HepG2 (cell line): ENCODE measurements at regions not wholly inside any gene's neighbourhood (a gene's known extent, or its start where the extent isn't known, plus 50 kb on each side); places are given as distances from the start of the nearest gene placed in this dataset.

ENCODE experiments used
- ATAC-seq: fragments of 200-7000 bp; cut with Tn5 transposase; 3 replicates; pipeline ENCODE4 v1.9.1; 2020; ENCODE audit warnings: mild to moderate bottlenecking, moderate library complexity
- BruUV-seq: library from RNA; stranded (reverse); fragments of 400-500 nt; replicated peaks from 2 replicates; lab custom pipeline; 2021; lab: Mats Ljungman, UMichigan
- CTCF ChIA-PET: fragments of 300-600 bp; formaldehyde crosslinking; extraction: SDS; loops from one replicate; lab custom pipeline; 2021; ENCODE audit warnings: low total read pairs, inconsistent platforms, low intra/inter-chr PET ratio; lab: Yijun Ruan, JAX
- POLR2A ChIA-PET: fragments of 350-600 bp; sonication (Branson Sonifier 250); formaldehyde crosslinking; loops from one replicate; lab custom pipeline; 2020; ENCODE audit warnings: antibody characterized with exemption, inconsistent platforms; lab: Yijun Ruan, JAX
- DNase-seq: peaks from one replicate; pipeline ENCODE4 v3.0.0-alpha.2; 2015; ENCODE audit warnings: low spot score
- FAIRE-seq: peaks from 3 replicates; lab custom pipeline; 2011; peaks lifted over from hg19 to GRCh38; lab: Jason Lieb, UNC
- H2AFZ ChIP-seq: one replicate; pipeline ENCODE4 v1.6.1; 2011; ENCODE audit warnings: low read length, inconsistent platforms
- H3K27ac ChIP-seq: fragments of 300-600 bp; 3 replicates; pipeline ENCODE4 v1.8.0; 2011; ENCODE audit warnings: mixed run types, mild to moderate bottlenecking, mixed read lengths, low read length, inconsistent platforms; ENCODE audit not compliant: insufficient read depth; ENCODE audit errors: extremely low read length
- H3K27me3 ChIP-seq, 2 experiments: fragments of 200-600 bp in 1 of 2; 2 replicates in 1 of 2; 3 replicates in 1 of 2; pipeline versions ENCODE4 v1.6.0 to v1.8.0; 2011; ENCODE audit warnings: low read length in 2 of 2, mild to moderate bottlenecking in 2 of 2, moderate library complexity in 2 of 2, inconsistent platforms in 1 of 2; ENCODE audit not compliant: insufficient read depth in 2 of 2, control insufficient read depth in 1 of 2
- H3K36me3 ChIP-seq, 2 experiments: fragments of 200-600 bp in 1 of 2; replicated peaks in 1 of 2; 2 replicates in 1 of 2; 3 replicates in 1 of 2; pipeline versions ENCODE4 v1.5.1 to v1.8.0; 2011; ENCODE audit warnings: low read length in 2 of 2, inconsistent platforms in 1 of 2; ENCODE audit not compliant: insufficient read depth in 2 of 2, control insufficient read depth in 1 of 2
- H3K4me1 ChIP-seq: 2 replicates; pipeline ENCODE4 v1.5.1; 2012; ENCODE audit warnings: low read length, inconsistent platforms; ENCODE audit not compliant: insufficient read depth
- H3K4me2 ChIP-seq: 2 replicates; pipeline ENCODE4 v1.6.0; 2011; ENCODE audit warnings: low read depth, low read length, inconsistent platforms
- H3K4me3 ChIP-seq, 3 experiments: fragments of 200-600 bp in 1 of 3; sonication (generic), shearing (Covaris generic) in 1 of 3; replicated peaks in 1 of 3; 2 replicates each; pipeline ENCODE4 v1.5.1; 2011 to 2016; ENCODE audit warnings: low read length in 3 of 3, inconsistent platforms in 2 of 3, low read depth in 2 of 3, mild to moderate bottlenecking in 2 of 3, control low read depth in 1 of 3, mixed read lengths in 1 of 3; ENCODE audit not compliant: insufficient read depth in 1 of 3
- H3K79me2 ChIP-seq: one replicate; pipeline ENCODE4 v1.6.1; 2011; ENCODE audit warnings: low read length, inconsistent platforms; ENCODE audit not compliant: insufficient read depth
- H3K9ac ChIP-seq: 2 replicates; pipeline ENCODE4 v1.6.0; 2011; ENCODE audit warnings: mild to moderate bottlenecking, low read depth, low read length, inconsistent platforms; ENCODE audit not compliant: insufficient read depth
- H3K9me3 ChIP-seq: 2 replicates; pipeline ENCODE4 v1.5.1; 2012; ENCODE audit warnings: mild to moderate bottlenecking, low read length
- H4K20me1 ChIP-seq: 2 replicates; pipeline ENCODE4 v1.6.0; 2011; ENCODE audit warnings: inconsistent platforms, mild to moderate bottlenecking, low read length, moderate library complexity; ENCODE audit not compliant: insufficient read depth
- HDAC1 ChIP-seq: sonication (generic); formaldehyde crosslinking; IDR thresholded peaks from 2 replicates; pipeline ENCODE4 v1.5.1; 2020; ENCODE audit warnings: mild to moderate bottlenecking, missing genetic modification reagents
- HMG20A ChIP-seq: IDR thresholded peaks from 2 replicates; pipeline ENCODE4 v1.6.1; 2016; ENCODE audit warnings: borderline replicate concordance
- MEF2D ChIP-seq: sonication (generic); formaldehyde crosslinking; IDR thresholded peaks from 2 replicates; pipeline ENCODE4 v1.5.1; 2020; ENCODE audit warnings: mild to moderate bottlenecking, missing genetic modification reagents
- NFYC ChIP-seq: IDR thresholded peaks from 2 replicates; pipeline ENCODE4 v1.6.1; 2016; ENCODE audit warnings: missing genetic modification reagents, missing compliant biosample characterization
- POGZ ChIP-seq: sonication (generic); formaldehyde crosslinking; IDR thresholded peaks from 2 replicates; pipeline ENCODE4 v1.4.0; 2020; ENCODE audit warnings: mild to moderate bottlenecking, missing genetic modification reagents
- SNAPC4 ChIP-seq: sonication (generic); formaldehyde crosslinking; IDR thresholded peaks from 2 replicates; pipeline ENCODE4 v1.4.0; 2020; ENCODE audit warnings: mild to moderate bottlenecking, missing genetic modification reagents
- ZNF121 ChIP-seq: sonication (generic); formaldehyde crosslinking; IDR thresholded peaks from 2 replicates; pipeline ENCODE4 v1.5.0; 2020; ENCODE audit warnings: mild to moderate bottlenecking, missing genetic modification reagents
- ZNF205 ChIP-seq: IDR thresholded peaks from 2 replicates; pipeline ENCODE4 v1.6.1; 2018; ENCODE audit warnings: missing biosample characterization, missing genetic modification reagents
- ZNF615 ChIP-seq: sonication (generic); formaldehyde crosslinking; IDR thresholded peaks from 2 replicates; pipeline ENCODE4 v1.5.0; 2020; ENCODE audit warnings: mild to moderate bottlenecking, missing genetic modification reagents, borderline replicate concordance
- ZNF644 ChIP-seq: IDR thresholded peaks from 2 replicates; pipeline ENCODE4 v1.6.1; 2016; ENCODE audit warnings: low read depth
- WGBS: methylation state at CpG from one replicate; pipeline ENCODE4 v1.1.6; 2017; ENCODE audit warnings: low lambda C conversion rate; 5-methylcytosine and 5-hydroxymethylcytosine counted together
- in situ Hi-C: cut with HindIII; loops from 2 replicates; pipeline ENCODE4 v1.10.0; 2017; ENCODE audit warnings: low pct_unique_long_range_greater_than_20kb; ENCODE audit not compliant: extremely low pct_ligation_motif_present
- intact Hi-C: fragments of 100-400 bp; cut with micrococcal nuclease; formaldehyde crosslinking; loops from one replicate; pipeline ENCODE4 v1.10.0; 2022; ENCODE audit not compliant: unreplicated experiment
- TF ChIP-seq, protein P1 (sequence below), 2 experiments: fragments of 450-650 bp in 1 of 2; sonication (generic) in 1 of 2; formaldehyde crosslinking; IDR thresholded peaks; 2 replicates each; pipeline versions ENCODE4 v1.5.0 to v1.8.0; 2020 to 2022; ENCODE audit warnings: mild to moderate bottlenecking in 1 of 2, missing genetic modification reagents in 1 of 2

- peak; percentile 96 for ATAC-seq
- Histone ChIP-seq H3K4me3 (peak overlapping the region; percentile 4 to 54 (median 46); a peak in 5 of 6 replicates), H3K27me3 (no peaks in the 10 kb centered on the region), H3K4me1 (peaks cover 50% of the 10 kb centered on the region), H2AFZ (peak overlapping the region; percentile 34), H3K9ac (peak overlapping the region; percentile 72), H3K36me3 (no peaks in the 10 kb centered on the region), H3K4me2 (peak overlapping the region; percentile 83), H3K9me3 (peaks cover 19% of the 10 kb centered on the region; the same call in 1 of the 2 replicates), H3K27ac (peak overlapping the region; percentile 93), H3K79me2 (no peaks in the 10 kb centered on the region), H4K20me1 (no peaks in the 10 kb centered on the region)
- in situ Hi-C loops: no loop called here
- peak; percentile 76 for FAIRE-seq
- intact Hi-C loops: loop anchor here (2.0 to 5.0 kb wide), 3 partner anchors 165 to 631 kb away; no protein-coding TSS in a partner anchor
- CTCF ChIA-PET: no interaction called here
- POLR2A ChIA-PET: interaction anchor here (0.7 to 4.1 kb wide), 18 partner anchors 9 to 646 kb away, joined by 3 to 69 read pairs (median 4); partner anchors contain the start of gene PIK3R1
- BruUV-seq: no TSS peak
- DNase-seq: peak; percentile 92
- WGBS: 0% methylated on average over 9 of the region's 9 CpGs
- peak; percentile 77 for TF ChIP-seq HDAC1 (CRISPR knock-in tag)
- TF ChIP-seq NFYC (CRISPR knock-in tag): no peak
- TF ChIP-seq ZNF121 (CRISPR knock-in tag): peak; percentile 65; the same call in 1 of the 2 replicates
- peak; percentile 59; the same call in 1 of the 2 replicates for TF ChIP-seq POGZ (CRISPR knock-in tag)
- TF ChIP-seq ZNF205 (CRISPR knock-in tag): peak; percentile 25; the same call in 1 of the 2 replicates
- TF ChIP-seq MEF2D (CRISPR knock-in tag): 0 out of 2 replicates have a peak, but pooled peaks have one; percentile 37
- no peak for TF ChIP-seq ZNF615 (CRISPR knock-in tag)
- no peak for TF ChIP-seq SNAPC4 (CRISPR knock-in tag)
- TF ChIP-seq ZNF644: peak; percentile 69; the same call in 1 of the 2 replicates
- TF ChIP-seq, protein P1, sequence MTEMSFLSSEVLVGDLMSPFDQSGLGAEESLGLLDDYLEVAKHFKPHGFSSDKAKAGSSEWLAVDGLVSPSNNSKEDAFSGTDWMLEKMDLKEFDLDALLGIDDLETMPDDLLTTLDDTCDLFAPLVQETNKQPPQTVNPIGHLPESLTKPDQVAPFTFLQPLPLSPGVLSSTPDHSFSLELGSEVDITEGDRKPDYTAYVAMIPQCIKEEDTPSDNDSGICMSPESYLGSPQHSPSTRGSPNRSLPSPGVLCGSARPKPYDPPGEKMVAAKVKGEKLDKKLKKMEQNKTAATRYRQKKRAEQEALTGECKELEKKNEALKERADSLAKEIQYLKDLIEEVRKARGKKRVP (CRISPR knock-in tag; IDR thresholded peaks at IDR 0.05): 0 out of 4 replicates have a peak, but pooled peaks of 1 of the 2 experiments have one; percentile 4
- peak; percentile 51; the same call in 1 of the 2 replicates for TF ChIP-seq HMG20A (CRISPR knock-in tag)
These were observed 409.4 kb upstream of the CD180 start for GRCh38 chr5:67605730-67606585.
